GM12864 (cell line): ENCODE measurements at regions not wholly inside any gene's neighbourhood (a gene's known extent, or its start where the extent isn't known, plus 50 kb on each side); places are given as distances from the start of the nearest gene placed in this dataset.

Experiments used
- DNase-seq: peaks from one replicate; pipeline ENCODE4 v3.0.0-alpha.2; 2011; ENCODE audit warnings: low read depth
- H3K4me3 ChIP-seq: 2 replicates; pipeline ENCODE4 v1.5.1; 2011; ENCODE audit warnings: mild to moderate bottlenecking, low read depth, low read length, control low read depth
- TF ChIP-seq, protein P1 (sequence below): IDR thresholded peaks from 2 replicates; pipeline ENCODE4 v1.5.1; 2011; ENCODE audit warnings: low read depth, mild to moderate bottlenecking, moderate library complexity, low read length, control low read depth, inconsistent platforms; ENCODE audit errors: missing control alignments

GRCh38 chr5:41621420-41621819, 111.0 kb upstream of the PLCXD3 start:
- TF ChIP-seq, protein P1, sequence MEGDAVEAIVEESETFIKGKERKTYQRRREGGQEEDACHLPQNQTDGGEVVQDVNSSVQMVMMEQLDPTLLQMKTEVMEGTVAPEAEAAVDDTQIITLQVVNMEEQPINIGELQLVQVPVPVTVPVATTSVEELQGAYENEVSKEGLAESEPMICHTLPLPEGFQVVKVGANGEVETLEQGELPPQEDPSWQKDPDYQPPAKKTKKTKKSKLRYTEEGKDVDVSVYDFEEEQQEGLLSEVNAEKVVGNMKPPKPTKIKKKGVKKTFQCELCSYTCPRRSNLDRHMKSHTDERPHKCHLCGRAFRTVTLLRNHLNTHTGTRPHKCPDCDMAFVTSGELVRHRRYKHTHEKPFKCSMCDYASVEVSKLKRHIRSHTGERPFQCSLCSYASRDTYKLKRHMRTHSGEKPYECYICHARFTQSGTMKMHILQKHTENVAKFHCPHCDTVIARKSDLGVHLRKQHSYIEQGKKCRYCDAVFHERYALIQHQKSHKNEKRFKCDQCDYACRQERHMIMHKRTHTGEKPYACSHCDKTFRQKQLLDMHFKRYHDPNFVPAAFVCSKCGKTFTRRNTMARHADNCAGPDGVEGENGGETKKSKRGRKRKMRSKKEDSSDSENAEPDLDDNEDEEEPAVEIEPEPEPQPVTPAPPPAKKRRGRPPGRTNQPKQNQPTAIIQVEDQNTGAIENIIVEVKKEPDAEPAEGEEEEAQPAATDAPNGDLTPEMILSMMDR = no peak
- H3K4me3 ChIP-seq = no peak overlapping the region
- DNase-seq = no peak

- H3K4me3 ChIP-seq = no peak overlapping the region
- DNase-seq = no peak
- TF ChIP-seq, protein P1 = no peak
Measured at GRCh38 chr5:41617843-41618515, 107.6 kb upstream of the PLCXD3 start.

DNA sequence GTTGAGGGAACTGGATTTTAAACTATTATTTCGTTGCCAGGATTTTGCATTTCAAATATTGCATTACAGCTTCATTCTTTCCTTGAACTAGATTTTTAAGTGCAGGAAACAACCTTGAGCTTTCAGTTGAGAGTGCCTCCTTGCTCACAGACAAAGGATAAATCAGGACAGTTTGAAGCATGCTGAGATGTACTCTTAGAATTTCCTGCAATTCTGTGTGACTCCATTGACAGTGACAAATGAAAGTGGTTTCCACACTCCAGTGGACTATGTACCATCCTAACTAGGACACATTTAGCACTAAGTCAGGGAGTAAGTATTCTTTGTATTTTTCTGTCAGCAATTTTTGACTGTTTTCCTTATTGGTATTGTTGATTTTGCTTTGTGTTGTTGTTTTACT, 100.0 kb upstream of the PLCXD3 start:
- H3K4me3 ChIP-seq = no peak overlapping the region
- TF ChIP-seq, protein P1 = no peak
- no peak for DNase-seq

GRCh38 chr5:41600731-41601130, 90.3 kb upstream of the PLCXD3 start:
- H3K4me3 ChIP-seq = no peak overlapping the region
- no peak for DNase-seq
- TF ChIP-seq, protein P1 = no peak

GRCh38 chr5:41598011-41598410, 87.6 kb upstream of the PLCXD3 start:
- H3K4me3 ChIP-seq = no peak overlapping the region
- TF ChIP-seq, protein P1 = no peak
- DNase-seq = no peak

- DNase-seq = no peak
- H3K4me3 ChIP-seq = no peak overlapping the region
- TF ChIP-seq, protein P1 = no peak
Measured at GRCh38 chr5:41587668-41588067, 77.3 kb upstream of the PLCXD3 start.

GRCh38 chr5:41575110-41575779, 64.8 kb upstream of the PLCXD3 start:
- TF ChIP-seq, protein P1 = no peak
- H3K4me3 ChIP-seq = no peak overlapping the region
- DNase-seq = no peak
